8988T (cell line): ENCODE measurements at regions not wholly inside any gene's neighbourhood (a gene's known extent, or its start where the extent isn't known, plus 50 kb on each side); places are given as distances from the start of the nearest gene placed in this dataset.

Experiments used
- DNase-seq: peaks from one replicate; pipeline ENCODE4 v3.0.0; 2011

GRCh38 chr12:111033281-111034082 lies 113.1 kb upstream of the MYL2 start:
- DNase-seq = no peak

- no peak for DNase-seq
Measured at GRCh38 chr12:111032591-111032919, 112.2 kb upstream of the MYL2 start.

- no peak for DNase-seq
Measured at GRCh38 chr12:111031916-111032590, 111.7 kb upstream of the MYL2 start.

GRCh38 chr12:111030800-111031199 lies 110.4 kb upstream of the MYL2 start:
- DNase-seq = no peak

- no peak for DNase-seq
Measured at GRCh38 chr12:111029732-111030131, 109.4 kb upstream of the MYL2 start.

GRCh38 chr12:111029305-111029704 lies 108.9 kb upstream of the MYL2 start:
- DNase-seq = no peak

- DNase-seq = no peak
Measured at GRCh38 chr12:111028830-111029229, 108.5 kb upstream of the MYL2 start.

- no peak for DNase-seq
Measured at GRCh38 chr12:111027431-111027830, 107.1 kb upstream of the MYL2 start.

- no peak for DNase-seq
Measured at GRCh38 chr12:111025792-111026430, 105.5 kb upstream of the MYL2 start.

- no peak for DNase-seq
Measured at GRCh38 chr12:111025301-111025700, 104.9 kb upstream of the MYL2 start.

- DNase-seq = peak; percentile 90
Measured at GRCh38 chr12:111024205-111024801, 103.9 kb upstream of the MYL2 start.

GRCh38 chr12:111022386-111022785 lies 102.0 kb upstream of the MYL2 start:
- DNase-seq = no peak

- no peak for DNase-seq
Measured at GRCh38 chr12:111014547-111014946, 94.2 kb upstream of the MYL2 start.

GRCh38 chr12:111012918-111013317 lies 92.5 kb upstream of the MYL2 start:
- DNase-seq = no peak

GRCh38 chr12:111011999-111012600 lies 91.7 kb upstream of the MYL2 start:
- DNase-seq = no peak

GRCh38 chr12:111010916-111011657 lies 90.7 kb upstream of the MYL2 start:
- DNase-seq = no peak

- no peak for DNase-seq
Measured at GRCh38 chr12:111010061-111010460, 89.7 kb upstream of the MYL2 start.

GRCh38 chr12:111006621-111007020 lies 86.2 kb upstream of the MYL2 start:
- no peak for DNase-seq

GRCh38 chr12:110998971-110999370 lies 78.6 kb upstream of the MYL2 start:
- no peak for DNase-seq

GRCh38 chr12:110998165-110998564 lies 77.8 kb upstream of the MYL2 start:
- no peak for DNase-seq

- DNase-seq = no peak
Measured at GRCh38 chr12:110996415-110996814, 76.0 kb upstream of the MYL2 start.

- no peak for DNase-seq
Measured at GRCh38 chr12:110995615-110996014, 75.2 kb upstream of the MYL2 start.

- DNase-seq = no peak
Measured at GRCh38 chr12:110995016-110995415, 74.6 kb upstream of the MYL2 start.
